ENCODE measurements at regions not wholly inside any gene's neighbourhood (a gene's known extent, or its start where the extent isn't known, plus 50 kb on each side); places are given as distances from the start of the nearest gene placed in this dataset.

GRCh38 chr12:128047266-128048060 is 219.5 kb upstream of the TMEM132C start:
- no peaks in the 10 kb centered on the region for H3K4me1 ChIP-seq (ENCODE audit: control insufficient read depth in 1 of 2, insufficient read depth in 2 of 2, low read length in 2 of 2)
- peaks cover 11 to 17% of the 10 kb centered on the region in 2 donors for H3K9me3 ChIP-seq (ENCODE audit: control insufficient read depth in 1 of 2, low read length in 2 of 2)
- H3K27ac ChIP-seq (ENCODE audit: low read depth, low read length) = no peak overlapping the region
- H3K9ac ChIP-seq (ENCODE audit: low read depth in 1 of 2, low read length in 2 of 2) = no peak overlapping the region
- H3K27me3 ChIP-seq (ENCODE audit: control insufficient read depth in 1 of 2, insufficient read depth in 2 of 2, low read length in 2 of 2) = no peaks in the 10 kb centered on the region
- H3K36me3 ChIP-seq (ENCODE audit: control insufficient read depth in 1 of 2, insufficient read depth in 2 of 2, low read length in 2 of 2) = no peaks in the 10 kb centered on the region
- H3K4me3 ChIP-seq (ENCODE audit: low read depth in 1 of 2, low read length in 2 of 2) = no peak overlapping the region

GRCh38 chr12:128052331-128052730 is 214.6 kb upstream of the TMEM132C start:
- Histone ChIP-seq H3K36me3 (ENCODE audit: control insufficient read depth in 1 of 2, insufficient read depth in 2 of 2, low read length in 2 of 2) (no peaks in the 10 kb centered on the region), H3K4me3 (ENCODE audit: low read depth in 1 of 2, low read length in 2 of 2) (no peak overlapping the region), H3K9ac (ENCODE audit: low read depth in 1 of 2, low read length in 2 of 2) (no peak overlapping the region), H3K4me1 (ENCODE audit: control insufficient read depth in 1 of 2, insufficient read depth in 2 of 2, low read length in 2 of 2) (no peaks in the 10 kb centered on the region), H3K9me3 (ENCODE audit: control insufficient read depth in 1 of 2, low read length in 2 of 2) (peaks cover 10 to 15% of the 10 kb centered on the region in 2 donors), H3K27me3 (ENCODE audit: control insufficient read depth in 1 of 2, insufficient read depth in 2 of 2, low read length in 2 of 2) (no peaks in the 10 kb centered on the region), H3K27ac (ENCODE audit: low read depth, low read length) (no peak overlapping the region)

- Histone ChIP-seq H3K9me3 (ENCODE audit: control insufficient read depth in 1 of 2, low read length in 2 of 2) (peaks cover 15% of the 10 kb centered on the region in 2 donors), H3K4me3 (ENCODE audit: low read depth in 1 of 2, low read length in 2 of 2) (no peak overlapping the region), H3K9ac (ENCODE audit: low read depth in 1 of 2, low read length in 2 of 2) (no peak overlapping the region)
Observed at GRCh38 chr12:128052777-128053176, 214.2 kb upstream of the TMEM132C start.

DNA sequence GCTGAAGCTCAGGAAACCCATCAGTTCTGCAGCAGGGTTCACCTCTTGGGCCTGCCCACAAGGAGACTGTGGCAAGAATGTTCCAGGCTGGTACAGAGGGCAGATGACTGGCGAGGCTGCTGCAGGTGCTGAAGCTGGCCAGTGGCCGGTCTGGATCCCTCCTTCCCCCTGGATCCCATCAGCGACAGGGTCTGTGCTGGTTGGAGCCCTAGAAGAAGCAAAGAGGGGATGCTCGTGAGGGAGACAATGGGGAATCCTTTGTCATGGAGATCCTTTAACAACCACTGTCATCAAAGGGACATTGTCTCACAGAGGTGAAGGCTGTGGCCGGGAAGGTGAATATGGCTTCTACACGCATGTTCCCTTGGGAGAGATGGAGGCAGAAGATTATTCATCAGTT is 211.4 kb upstream of the TMEM132C start:
- H3K4me3 ChIP-seq (ENCODE audit: low read depth in 1 of 2, low read length in 2 of 2) = no peak overlapping the region
- H3K9ac ChIP-seq (ENCODE audit: low read depth in 1 of 2, low read length in 2 of 2) = no peak overlapping the region
- peaks cover 5 to 13% of the 10 kb centered on the region in 2 donors for H3K9me3 ChIP-seq (ENCODE audit: control insufficient read depth in 1 of 2, low read length in 2 of 2)
- no peaks in the 10 kb centered on the region for H3K36me3 ChIP-seq (ENCODE audit: control insufficient read depth in 1 of 2, insufficient read depth in 2 of 2, low read length in 2 of 2)
- no peak overlapping the region for H3K27ac ChIP-seq (ENCODE audit: low read depth, low read length)
- H3K4me1 ChIP-seq (ENCODE audit: control insufficient read depth in 1 of 2, insufficient read depth in 2 of 2, low read length in 2 of 2) = no peaks in the 10 kb centered on the region
- H3K27me3 ChIP-seq (ENCODE audit: control insufficient read depth in 1 of 2, insufficient read depth in 2 of 2, low read length in 2 of 2) = no peaks in the 10 kb centered on the region

More at GRCh38 chr12:128052777-128053176, 214.2 kb upstream of the TMEM132C start:
- H3K27me3 ChIP-seq (ENCODE audit: control insufficient read depth in 1 of 2, insufficient read depth in 2 of 2, low read length in 2 of 2) = no peaks in the 10 kb centered on the region
- H3K4me1 ChIP-seq (ENCODE audit: control insufficient read depth in 1 of 2, insufficient read depth in 2 of 2, low read length in 2 of 2) = no peaks in the 10 kb centered on the region
- H3K27ac ChIP-seq (ENCODE audit: low read depth, low read length) = no peak overlapping the region
- H3K36me3 ChIP-seq (ENCODE audit: control insufficient read depth in 1 of 2, insufficient read depth in 2 of 2, low read length in 2 of 2) = no peaks in the 10 kb centered on the region

DNA sequence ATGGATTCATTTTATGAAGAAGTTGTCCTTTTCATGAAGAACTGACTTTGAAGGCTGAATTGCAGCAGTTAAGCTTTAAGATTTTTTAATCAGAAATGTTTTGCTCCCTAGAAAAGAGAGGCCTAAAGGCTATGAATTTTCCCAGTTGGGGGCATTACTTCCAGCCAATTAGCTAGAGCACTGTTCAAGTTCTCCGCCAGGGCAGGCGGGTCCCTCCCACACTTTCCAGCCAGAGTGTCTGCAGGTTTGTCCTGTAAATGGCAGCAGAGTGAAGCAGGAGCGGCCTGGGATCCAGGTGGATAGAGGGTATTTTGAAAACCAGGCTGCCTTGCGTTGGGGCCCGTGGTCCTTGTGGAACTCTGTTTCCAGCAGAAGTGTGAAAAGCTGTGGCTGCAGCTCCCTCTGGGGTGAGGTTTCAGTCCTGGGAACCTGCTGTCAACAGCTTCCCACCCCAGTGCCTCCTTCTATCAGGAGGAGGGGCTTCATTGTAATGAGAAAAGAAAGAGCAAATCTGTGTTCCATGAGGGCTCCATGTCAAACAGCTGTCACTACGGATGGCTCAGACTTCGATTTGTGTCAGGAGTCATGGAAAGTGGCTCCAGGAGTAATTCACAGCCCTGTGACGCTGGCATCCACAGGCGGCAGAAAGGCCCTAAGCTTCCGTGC is 210.7 kb upstream of the TMEM132C start:
- no peaks in the 10 kb centered on the region for H3K4me1 ChIP-seq (ENCODE audit: control insufficient read depth in 1 of 2, insufficient read depth in 2 of 2, low read length in 2 of 2)
- H3K27me3 ChIP-seq (ENCODE audit: control insufficient read depth in 1 of 2, insufficient read depth in 2 of 2, low read length in 2 of 2) = no peaks in the 10 kb centered on the region
- no peaks in the 10 kb centered on the region for H3K36me3 ChIP-seq (ENCODE audit: control insufficient read depth in 1 of 2, insufficient read depth in 2 of 2, low read length in 2 of 2)
- H3K9ac ChIP-seq (ENCODE audit: low read depth in 1 of 2, low read length in 2 of 2) = no peak overlapping the region
- peaks cover 5 to 13% of the 10 kb centered on the region in 2 donors for H3K9me3 ChIP-seq (ENCODE audit: control insufficient read depth in 1 of 2, low read length in 2 of 2)
- H3K27ac ChIP-seq (ENCODE audit: low read depth, low read length) = no peak overlapping the region
- no peak overlapping the region for H3K4me3 ChIP-seq (ENCODE audit: low read depth in 1 of 2, low read length in 2 of 2)

DNA sequence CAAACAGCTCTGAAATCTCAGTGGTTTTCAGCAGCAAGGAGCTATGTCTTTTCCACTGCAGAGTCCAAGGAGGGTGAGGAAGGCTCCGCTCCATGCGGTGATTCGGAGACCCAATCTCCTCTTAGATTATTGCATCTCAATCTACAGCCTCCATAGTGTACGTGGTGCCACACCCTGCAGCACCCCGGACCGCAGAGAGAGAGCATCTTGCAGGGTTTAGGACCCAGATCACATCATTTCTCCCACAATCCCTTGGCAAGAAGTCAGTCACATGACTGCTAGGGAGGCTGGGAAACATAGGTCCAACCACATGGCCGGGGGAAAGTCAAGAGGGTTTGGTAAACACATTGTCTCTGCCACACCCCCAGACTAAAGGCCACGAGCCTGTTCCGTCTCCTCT is 209.4 kb upstream of the TMEM132C start:
- Histone ChIP-seq H3K9ac (ENCODE audit: low read depth in 1 of 2, low read length in 2 of 2) (no peak overlapping the region), H3K4me3 (ENCODE audit: low read depth in 1 of 2, low read length in 2 of 2) (no peak overlapping the region), H3K9me3 (ENCODE audit: control insufficient read depth in 1 of 2, low read length in 2 of 2) (peaks cover 5 to 10% of the 10 kb centered on the region in 2 donors), H3K27ac (ENCODE audit: low read depth, low read length) (no peak overlapping the region), H3K4me1 (ENCODE audit: control insufficient read depth in 1 of 2, insufficient read depth in 2 of 2, low read length in 2 of 2) (no peaks in the 10 kb centered on the region), H3K36me3 (ENCODE audit: control insufficient read depth in 1 of 2, insufficient read depth in 2 of 2, low read length in 2 of 2) (no peaks in the 10 kb centered on the region), H3K27me3 (ENCODE audit: control insufficient read depth in 1 of 2, insufficient read depth in 2 of 2, low read length in 2 of 2) (no peaks in the 10 kb centered on the region)

DNA sequence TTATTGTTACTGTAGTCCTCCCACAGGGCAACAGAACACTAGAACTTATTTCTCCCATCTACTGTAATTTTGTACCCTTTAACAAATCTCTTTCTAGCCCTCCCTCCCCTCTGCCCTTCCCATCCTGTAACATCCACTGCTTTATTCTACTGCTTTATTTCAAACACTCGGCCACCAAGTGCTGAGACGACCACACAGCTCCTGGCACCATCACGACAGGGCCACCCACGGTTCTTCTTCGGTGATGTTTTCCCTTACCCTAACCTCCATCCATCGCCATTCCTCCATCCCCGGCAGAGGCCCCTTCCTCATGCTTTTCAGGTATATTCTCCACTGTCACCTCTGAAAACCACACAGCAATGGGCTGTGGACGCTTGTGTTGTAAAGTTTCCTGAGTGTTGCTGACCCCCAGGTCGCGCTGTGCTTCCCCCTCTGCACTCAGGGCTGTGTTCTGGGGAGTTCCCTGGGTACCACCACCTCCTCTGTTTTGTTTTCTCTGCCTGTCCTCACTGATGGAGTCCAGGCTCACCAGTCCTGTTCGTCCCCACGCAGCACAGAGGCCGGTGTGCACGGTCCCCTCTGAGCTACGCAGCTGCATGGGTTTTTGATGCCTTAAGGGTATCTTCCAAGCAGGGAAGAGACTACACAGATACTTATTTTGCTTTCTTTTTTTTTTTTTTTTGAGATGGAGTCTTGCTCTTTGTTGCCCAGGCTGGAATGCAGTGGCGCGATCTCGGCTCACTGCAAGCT is 207.2 kb upstream of the TMEM132C start:
- Histone ChIP-seq H3K4me3 (ENCODE audit: low read depth in 1 of 2, low read length in 2 of 2) (no peak overlapping the region), H3K36me3 (ENCODE audit: control insufficient read depth in 1 of 2, insufficient read depth in 2 of 2, low read length in 2 of 2) (no peaks in the 10 kb centered on the region), H3K27me3 (ENCODE audit: control insufficient read depth in 1 of 2, insufficient read depth in 2 of 2, low read length in 2 of 2) (no peaks in the 10 kb centered on the region), H3K27ac (ENCODE audit: low read depth, low read length) (no peak overlapping the region), H3K9ac (ENCODE audit: low read depth in 1 of 2, low read length in 2 of 2) (no peak overlapping the region), H3K4me1 (ENCODE audit: control insufficient read depth in 1 of 2, insufficient read depth in 2 of 2, low read length in 2 of 2) (no peaks in the 10 kb centered on the region), H3K9me3 (ENCODE audit: control insufficient read depth in 1 of 2, low read length in 2 of 2) (peaks cover 5 to 10% of the 10 kb centered on the region in 2 donors)

GRCh38 chr12:128068211-128068610 is 198.8 kb upstream of the TMEM132C start:
- Histone ChIP-seq H3K27me3 (ENCODE audit: control insufficient read depth in 1 of 2, insufficient read depth in 2 of 2, low read length in 2 of 2) (no peaks in the 10 kb centered on the region), H3K36me3 (ENCODE audit: control insufficient read depth in 1 of 2, insufficient read depth in 2 of 2, low read length in 2 of 2) (no peaks in the 10 kb centered on the region), H3K9ac (ENCODE audit: low read depth in 1 of 2, low read length in 2 of 2) (no peak overlapping the region), H3K9me3 (ENCODE audit: control insufficient read depth in 1 of 2, low read length in 2 of 2) (no peaks in the 10 kb centered on the region), H3K4me3 (ENCODE audit: low read depth in 1 of 2, low read length in 2 of 2) (no peak overlapping the region), H3K27ac (ENCODE audit: low read depth, low read length) (no peak overlapping the region), H3K4me1 (ENCODE audit: control insufficient read depth in 1 of 2, insufficient read depth in 2 of 2, low read length in 2 of 2) (no peaks in the 10 kb centered on the region)

DNA sequence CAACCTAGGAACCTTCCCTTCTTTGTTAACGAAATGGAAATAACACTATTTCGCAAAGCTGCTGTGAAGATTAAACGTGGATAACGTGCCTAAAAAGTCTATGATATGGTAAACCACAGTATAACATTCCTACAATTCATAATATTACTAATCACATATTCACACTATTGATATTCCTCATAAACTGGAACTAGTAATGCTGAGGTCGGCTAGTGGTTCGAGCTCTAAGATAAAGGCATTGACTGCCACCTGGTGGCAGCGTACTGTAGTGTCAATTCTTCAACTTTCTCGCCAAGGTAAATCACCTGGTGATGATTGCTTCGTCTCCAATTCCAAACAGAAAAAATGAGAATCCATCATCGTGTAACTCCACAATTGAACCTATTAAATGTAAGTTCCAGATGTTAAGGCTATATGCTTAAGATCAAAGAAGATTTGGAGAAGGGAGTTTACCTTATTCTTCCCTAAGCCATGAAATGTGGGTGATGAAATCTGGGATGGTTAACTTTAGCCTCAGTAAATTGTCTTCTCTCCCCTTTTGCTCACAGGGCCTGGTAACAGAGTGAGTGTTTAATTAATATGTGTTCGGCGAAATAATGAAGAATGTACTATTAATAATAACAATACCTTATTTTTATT is 197.5 kb upstream of the TMEM132C start:
- no peak overlapping the region for H3K9ac ChIP-seq (ENCODE audit: low read depth in 1 of 2, low read length in 2 of 2)
- no peaks in the 10 kb centered on the region for H3K36me3 ChIP-seq (ENCODE audit: control insufficient read depth in 1 of 2, insufficient read depth in 2 of 2, low read length in 2 of 2)
- H3K9me3 ChIP-seq (ENCODE audit: control insufficient read depth in 1 of 2, low read length in 2 of 2) = no peaks in the 10 kb centered on the region
- no peak overlapping the region for H3K4me3 ChIP-seq (ENCODE audit: low read depth in 1 of 2, low read length in 2 of 2)
- no peaks in the 10 kb centered on the region for H3K4me1 ChIP-seq (ENCODE audit: control insufficient read depth in 1 of 2, insufficient read depth in 2 of 2, low read length in 2 of 2)
- H3K27me3 ChIP-seq (ENCODE audit: control insufficient read depth in 1 of 2, insufficient read depth in 2 of 2, low read length in 2 of 2) = no peaks in the 10 kb centered on the region
- no peak overlapping the region for H3K27ac ChIP-seq (ENCODE audit: low read depth, low read length)
